ENCODE measurements at regions not wholly inside any gene's neighbourhood (a gene's known extent, or its start where the extent isn't known, plus 50 kb on each side); places are given as distances from the start of the nearest gene placed in this dataset.

- TF ChIP-seq, protein P1, sequence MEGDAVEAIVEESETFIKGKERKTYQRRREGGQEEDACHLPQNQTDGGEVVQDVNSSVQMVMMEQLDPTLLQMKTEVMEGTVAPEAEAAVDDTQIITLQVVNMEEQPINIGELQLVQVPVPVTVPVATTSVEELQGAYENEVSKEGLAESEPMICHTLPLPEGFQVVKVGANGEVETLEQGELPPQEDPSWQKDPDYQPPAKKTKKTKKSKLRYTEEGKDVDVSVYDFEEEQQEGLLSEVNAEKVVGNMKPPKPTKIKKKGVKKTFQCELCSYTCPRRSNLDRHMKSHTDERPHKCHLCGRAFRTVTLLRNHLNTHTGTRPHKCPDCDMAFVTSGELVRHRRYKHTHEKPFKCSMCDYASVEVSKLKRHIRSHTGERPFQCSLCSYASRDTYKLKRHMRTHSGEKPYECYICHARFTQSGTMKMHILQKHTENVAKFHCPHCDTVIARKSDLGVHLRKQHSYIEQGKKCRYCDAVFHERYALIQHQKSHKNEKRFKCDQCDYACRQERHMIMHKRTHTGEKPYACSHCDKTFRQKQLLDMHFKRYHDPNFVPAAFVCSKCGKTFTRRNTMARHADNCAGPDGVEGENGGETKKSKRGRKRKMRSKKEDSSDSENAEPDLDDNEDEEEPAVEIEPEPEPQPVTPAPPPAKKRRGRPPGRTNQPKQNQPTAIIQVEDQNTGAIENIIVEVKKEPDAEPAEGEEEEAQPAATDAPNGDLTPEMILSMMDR (IDR thresholded peaks at IDR 0.05): no peak
- no peak for TF ChIP-seq POLR2A (IDR thresholded peaks at IDR 0.05; ENCODE audit: low read depth)
Measured at GRCh38 chrX:1781766-1782165, 166.9 kb downstream of the ASMT start.

Measured in esophagus muscularis mucosa (tissue), 3 donors.